HG03159 (cell line): ENCODE measurements at regions not wholly inside any gene's neighbourhood (a gene's known extent, or its start where the extent isn't known, plus 50 kb on each side); places are given as distances from the start of the nearest gene placed in this dataset.
"Not testable (repeated sequence)": the region's sequence is repeated elsewhere in the genome, so short reads cannot be mapped to it uniquely, and the experiment has no call there.

ENCODE experiments used
- ATAC-seq: cut with Tn5 transposase; IDR thresholded peaks from one replicate; pipeline ENCODE4 v1.9.1; 2021; ENCODE audit warnings: mild to moderate bottlenecking, moderate library complexity; ENCODE audit not compliant: unreplicated experiment

DNA sequence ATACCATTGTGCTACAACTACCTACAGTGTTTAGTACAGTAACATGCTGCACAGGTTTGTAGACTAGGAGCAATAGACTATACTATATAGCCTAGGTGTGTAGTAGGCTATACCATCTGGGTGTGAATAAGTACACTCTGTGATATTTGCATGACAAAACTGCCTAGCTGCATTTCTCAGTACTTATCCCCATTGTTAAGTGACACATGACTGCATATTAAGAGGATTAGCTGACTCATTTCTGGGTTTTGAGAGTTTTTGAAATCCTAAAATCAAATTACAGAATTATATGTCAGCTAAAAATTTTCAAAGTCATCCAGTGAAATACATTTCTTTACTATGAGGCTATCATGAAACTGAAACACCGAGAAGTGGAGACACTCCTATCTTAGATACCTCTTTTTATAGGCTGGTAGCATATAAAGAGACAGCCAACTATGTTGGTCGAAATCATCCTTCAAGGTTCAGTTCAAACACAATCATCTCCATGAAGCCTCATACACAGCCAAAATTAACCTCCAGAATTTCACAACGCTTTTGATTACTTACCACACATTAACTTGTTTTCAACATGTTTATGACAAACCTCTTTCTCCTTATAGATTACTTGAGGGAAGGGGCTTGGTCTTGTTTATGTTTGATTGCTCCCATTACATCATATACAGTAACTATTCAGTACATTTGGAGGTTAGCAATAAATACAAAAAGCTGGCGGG lies 89.8 kb upstream of the ANK3 start:
- no peak for ATAC-seq

- ATAC-seq, result no peak
Measured at GRCh38 chr10:60476451-60476850, 86.8 kb upstream of the ANK3 start.

- no peak for ATAC-seq
Measured at GRCh38 chr10:60473557-60473956, 83.9 kb upstream of the ANK3 start.

- ATAC-seq, result no peak
Measured at GRCh38 chr10:60470091-60470490, 80.4 kb upstream of the ANK3 start.

- not testable (repeated sequence) for ATAC-seq
Measured at GRCh38 chr10:60469147-60469546, 79.5 kb upstream of the ANK3 start.

GRCh38 chr10:60467202-60467546 lies 77.5 kb upstream of the ANK3 start:
- ATAC-seq, result no peak

GRCh38 chr10:60466267-60467201 lies 76.9 kb upstream of the ANK3 start:
- ATAC-seq, result no peak

DNA sequence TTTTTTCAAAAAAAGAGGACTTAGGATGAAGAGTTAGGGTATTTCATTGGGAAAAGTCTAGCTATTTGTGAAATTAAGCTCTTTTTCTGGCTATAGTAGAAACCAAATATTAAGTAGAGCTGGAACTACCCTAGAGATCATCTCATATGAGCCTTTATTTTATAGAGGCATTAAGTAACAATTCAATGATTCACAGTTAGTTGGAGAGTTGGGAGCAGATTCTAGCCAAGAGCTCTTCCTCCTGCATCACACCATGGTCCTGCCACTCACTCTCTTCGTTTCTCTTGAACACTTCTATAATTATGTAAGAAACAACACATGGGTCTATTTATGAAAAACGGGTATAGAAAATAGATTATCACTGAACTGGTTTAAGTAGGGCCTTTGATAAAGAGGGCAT lies 76.1 kb upstream of the ANK3 start:
- no peak for ATAC-seq

DNA sequence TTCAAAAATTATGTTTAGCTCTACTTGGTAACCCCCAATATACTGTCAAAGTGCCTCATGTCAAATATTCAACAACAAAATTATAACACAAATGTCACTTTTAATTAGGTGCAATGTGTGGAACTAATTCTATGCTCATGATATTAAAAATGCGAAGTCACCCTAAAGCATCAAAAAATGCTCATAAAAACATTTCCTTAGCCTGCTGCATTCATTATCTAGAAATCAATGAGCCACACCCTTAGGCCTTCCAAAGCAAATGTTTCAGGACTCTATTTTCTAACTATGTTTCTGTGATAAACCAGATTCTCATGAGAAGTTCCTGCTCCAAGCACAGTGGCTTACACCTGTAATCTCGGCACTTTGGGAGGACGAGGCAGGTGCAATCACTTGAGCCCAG lies 75.0 kb upstream of the ANK3 start:
- no peak for ATAC-seq

GRCh38 chr10:60463746-60464145 lies 74.1 kb upstream of the ANK3 start:
- no peak for ATAC-seq

DNA sequence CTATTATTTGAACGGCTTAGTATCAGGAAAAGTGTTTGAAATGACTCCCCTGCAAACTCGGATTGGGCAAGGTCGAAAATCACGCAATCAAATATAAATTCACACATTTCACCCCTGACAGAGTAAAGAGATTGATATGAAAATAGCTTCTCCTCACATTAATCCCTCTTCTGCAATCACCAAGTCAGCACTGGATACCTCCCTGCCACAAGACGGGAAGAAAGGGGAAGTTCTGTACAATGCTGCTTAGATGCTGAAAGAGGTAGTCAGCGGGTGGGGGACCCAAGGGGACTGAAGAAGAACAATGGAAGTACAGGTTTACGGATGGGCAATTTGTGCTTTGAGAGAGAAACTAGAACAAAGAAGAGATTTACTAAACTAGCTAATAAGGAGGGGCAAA lies 72.0 kb upstream of the ANK3 start:
- no peak for ATAC-seq

GRCh38 chr10:60459701-60460457 lies 70.2 kb upstream of the ANK3 start:
- no peak for ATAC-seq

- no peak for ATAC-seq
Measured at GRCh38 chr10:60456053-60456452, 66.4 kb upstream of the ANK3 start.

DNA sequence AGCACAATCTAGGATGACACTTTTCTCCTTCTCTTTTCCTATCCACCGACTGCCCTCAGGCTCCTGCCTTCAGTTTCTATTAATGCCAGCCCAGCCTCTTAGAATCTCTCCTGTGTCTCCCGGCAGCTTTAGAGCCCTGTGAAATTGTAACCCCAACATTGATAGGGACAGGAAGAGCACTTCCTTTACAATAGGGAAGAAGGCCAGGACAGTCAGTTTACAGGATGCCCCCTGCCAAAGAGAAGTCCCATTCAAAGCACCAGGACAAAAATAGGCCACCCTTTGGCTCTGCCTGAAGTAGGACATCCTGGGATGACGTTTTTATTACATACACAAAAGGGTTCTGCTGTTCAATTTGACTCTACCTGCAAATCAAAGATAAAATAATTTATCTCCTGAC lies 64.7 kb upstream of the ANK3 start:
- no peak for ATAC-seq

DNA sequence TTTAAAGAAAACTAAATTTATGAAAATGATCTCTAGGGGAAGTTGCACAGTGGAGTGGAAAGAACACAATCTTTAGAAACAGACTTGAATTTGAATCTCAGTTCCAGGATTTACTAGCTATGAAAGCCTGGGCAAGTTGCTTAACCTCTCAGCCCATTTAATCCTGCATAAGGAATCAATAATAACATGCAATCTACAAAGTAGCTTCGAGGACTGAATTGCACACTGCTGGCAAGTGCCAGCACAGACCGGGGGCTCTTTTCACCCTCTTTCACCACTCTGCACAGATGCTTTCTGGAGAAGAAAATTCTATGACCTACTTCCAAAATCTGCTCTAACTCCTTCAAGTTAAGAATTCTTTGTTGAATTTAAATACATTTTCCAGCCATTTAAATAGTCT lies 63.4 kb upstream of the ANK3 start:
- no peak for ATAC-seq

GRCh38 chr10:60450291-60450690 lies 60.6 kb upstream of the ANK3 start:
- ATAC-seq, result no peak

DNA sequence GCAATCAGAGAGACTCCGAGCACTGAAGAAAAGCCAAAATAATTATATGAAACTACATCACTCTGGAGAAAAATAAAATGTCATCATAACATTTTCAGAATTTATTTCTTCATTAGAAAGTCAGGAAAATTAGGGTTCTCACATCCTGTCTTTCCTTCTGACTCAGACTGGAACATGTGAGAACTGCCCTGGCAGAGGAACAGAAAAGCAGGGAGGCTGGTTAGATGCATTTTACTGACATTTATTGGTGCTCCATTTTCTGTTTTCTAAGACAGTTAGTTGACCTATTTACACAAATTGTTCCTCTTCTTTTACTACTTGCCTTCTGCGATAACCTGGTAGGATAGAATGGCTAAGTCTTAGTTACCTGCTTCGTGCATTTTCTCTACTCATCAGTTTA lies 58.6 kb upstream of the ANK3 start:
- no peak for ATAC-seq

DNA sequence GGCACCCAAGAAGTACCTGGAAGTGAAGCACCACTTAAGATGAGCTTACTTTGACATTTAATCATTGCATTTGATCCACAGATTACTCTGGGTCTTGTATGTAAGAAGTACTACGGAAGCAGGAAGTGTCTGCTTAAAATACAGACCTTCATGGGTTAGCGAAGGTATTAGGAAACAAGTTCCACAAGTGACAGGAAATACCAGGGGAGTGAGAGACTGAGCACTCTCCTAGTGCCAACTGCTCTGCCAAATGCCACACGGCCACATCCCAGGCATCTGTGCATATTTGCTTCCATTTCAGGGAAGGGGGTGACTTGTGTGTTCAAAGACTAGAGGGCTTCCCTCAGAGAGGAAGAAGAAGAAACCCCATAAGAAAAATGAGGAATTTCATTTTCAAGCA lies 57.2 kb upstream of the ANK3 start:
- ATAC-seq, result no peak

DNA sequence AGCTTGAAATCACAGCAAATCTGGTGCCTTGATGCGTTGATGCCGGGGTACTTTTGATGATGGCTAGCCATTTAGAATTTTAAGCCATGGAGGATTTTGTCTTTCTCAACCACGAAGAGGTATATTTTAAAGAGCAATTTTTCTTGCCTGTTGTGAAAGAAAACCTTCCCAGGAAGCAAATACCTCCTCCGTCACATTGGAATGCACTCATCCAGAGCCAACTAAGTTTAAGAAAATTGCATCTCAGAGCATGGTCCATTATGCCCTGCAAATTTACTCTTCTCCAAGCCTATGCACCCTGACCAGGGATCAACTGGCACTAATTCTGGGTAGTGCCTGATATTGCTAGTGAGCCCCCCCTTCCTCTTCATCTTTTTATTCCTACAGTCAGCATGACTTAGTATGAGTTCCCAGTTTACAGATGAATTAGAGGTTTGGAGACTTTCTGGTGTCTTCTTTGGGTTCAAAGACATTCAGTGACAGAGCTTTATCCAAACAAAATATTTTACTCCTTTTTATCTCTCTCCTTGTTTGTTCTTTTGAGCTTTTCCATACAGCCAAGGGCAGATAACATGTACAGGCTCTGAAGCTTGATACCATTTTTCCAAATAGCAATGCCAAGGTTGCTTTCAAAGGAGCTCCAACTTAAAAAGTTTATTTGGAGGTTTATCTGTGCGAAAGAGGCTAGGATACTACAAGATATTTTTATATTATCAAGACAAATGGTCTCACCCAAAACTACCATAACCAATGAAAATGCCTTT lies 56.6 kb upstream of the ANK3 start:
- ATAC-seq, result no peak

- ATAC-seq, result no peak
Measured at GRCh38 chr10:60444494-60445064, 54.9 kb upstream of the ANK3 start.

DNA sequence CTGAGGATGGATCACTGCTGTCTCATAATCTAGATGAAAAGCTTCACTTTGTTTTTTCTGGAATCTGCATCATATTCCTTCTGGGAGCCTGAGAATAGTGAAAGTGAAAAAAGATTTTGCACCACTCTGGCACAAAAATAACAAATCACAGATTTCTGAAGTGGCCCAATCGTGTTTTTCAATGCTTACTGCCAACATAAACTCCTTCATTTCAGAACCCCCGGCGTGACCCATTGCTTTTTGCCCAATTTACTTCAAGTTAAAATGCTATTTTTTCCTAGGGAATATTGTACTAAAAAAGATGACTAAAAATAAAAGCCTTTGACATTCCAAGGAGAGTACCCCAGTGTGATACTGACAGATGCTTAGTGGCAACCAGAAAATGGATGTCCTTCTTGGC lies 53.7 kb upstream of the ANK3 start:
- ATAC-seq, result no peak
